K562 (cell line): ENCODE measurements at regions not wholly inside any gene's neighbourhood (a gene's known extent, or its start where the extent isn't known, plus 50 kb on each side); places are given as distances from the start of the nearest gene placed in this dataset.

Experiments
- ATAC-seq: fragments of 200-7000 bp; cut with Tn5 transposase; 3 replicates; pipeline ENCODE4 v1.9.1; 2020; ENCODE audit warnings: moderate library complexity
- BruUV-seq: library from RNA; stranded (reverse); fragments of 400-500 nt; replicated peaks from 2 replicates; lab custom pipeline; 2021; lab: Mats Ljungman, UMichigan
- CTCF ChIA-PET: fragments of 300-600 bp; formaldehyde crosslinking; extraction: SDS; loops from one replicate; lab custom pipeline; 2021; ENCODE audit warnings: low intra/inter-chr PET ratio; lab: Yijun Ruan, JAX
- POLR2A ChIA-PET: fragments of 300-600, 350-650 bp; sonication (Branson Sonifier 250); formaldehyde crosslinking; extraction: SDS; loops from one replicate; lab custom pipeline; 2021; ENCODE audit warnings: antibody characterized with exemption, inconsistent platforms; lab: Yijun Ruan, JAX
- DNase-seq, 4 experiments: peaks; one replicate each; pipeline versions ENCODE4 v3.0.0 to v3.0.0-alpha.2; 2011 to 2018; ENCODE audit warnings: low spot score in 3 of 4, mixed read lengths in 3 of 4; ENCODE audit errors: extremely low read depth in 1 of 4
- FAIRE-seq: peaks from 2 replicates; lab custom pipeline; 2011; peaks lifted over from hg19 to GRCh38; lab: Jason Lieb, UNC
- H2AFZ ChIP-seq: 2 replicates; pipeline ENCODE4 v1.6.0; 2011; ENCODE audit warnings: low read depth, low read length, control low read depth, inconsistent platforms
- H3K27ac ChIP-seq: fragments of 200-600 bp; 3 replicates; pipeline ENCODE4 v1.8.0; 2011; ENCODE audit warnings: low read depth, mild to moderate bottlenecking, control low read depth, inconsistent platforms, low read length, moderate library complexity, mixed read lengths; ENCODE audit errors: extremely low read depth
- H3K27me3 ChIP-seq, 2 experiments: fragments of 300-600 bp in 1 of 2; 2 replicates in 1 of 2; 3 replicates in 1 of 2; pipeline versions ENCODE4 v1.6.0 to v1.8.0; 2011; ENCODE audit warnings: inconsistent platforms in 2 of 2, low read length in 2 of 2, mild to moderate bottlenecking in 1 of 2, mixed read lengths in 1 of 2, moderate library complexity in 1 of 2; ENCODE audit not compliant: control insufficient read depth in 2 of 2, insufficient read depth in 2 of 2
- H3K36me3 ChIP-seq: fragments of 300-600 bp; 3 replicates; pipeline ENCODE4 v1.8.0; 2011; ENCODE audit warnings: mild to moderate bottlenecking, low read length, inconsistent platforms; ENCODE audit not compliant: control insufficient read depth, insufficient read depth
- H3K4me1 ChIP-seq, 2 experiments: fragments of 200-600 bp in 1 of 2; replicated peaks in 1 of 2; 2 replicates in 1 of 2; 3 replicates in 1 of 2; pipeline versions ENCODE4 v1.5.1 to v1.8.0; 2011; ENCODE audit warnings: inconsistent platforms in 2 of 2, low read length in 2 of 2, mild to moderate bottlenecking in 1 of 2, mixed read lengths in 1 of 2, moderate library complexity in 1 of 2; ENCODE audit not compliant: control insufficient read depth in 2 of 2, insufficient read depth in 2 of 2
- H3K4me2 ChIP-seq: 2 replicates; pipeline ENCODE4 v1.6.1; 2011; ENCODE audit warnings: low read length, control low read depth, inconsistent platforms, mixed read lengths; ENCODE audit not compliant: insufficient read depth
- H3K4me3 ChIP-seq: fragments of 200-600 bp; sonication (generic), shearing (Covaris generic); 2 replicates; pipeline ENCODE4 v1.5.1; 2016; ENCODE audit warnings: control low read depth, inconsistent platforms
- H3K79me2 ChIP-seq: fragments of 200-600 bp; 3 replicates; pipeline ENCODE4 v1.8.0; 2011; ENCODE audit warnings: low read length, inconsistent platforms; ENCODE audit not compliant: control insufficient read depth, insufficient read depth
- H3K9ac ChIP-seq, 2 experiments: 2 replicates each; pipeline versions ENCODE4 v1.6.0 to v1.6.1; 2011; ENCODE audit warnings: low read depth in 2 of 2, low read length in 2 of 2, control low read depth in 1 of 2, inconsistent platforms in 1 of 2, mild to moderate bottlenecking in 1 of 2, mixed read lengths in 1 of 2; ENCODE audit not compliant: insufficient read depth in 1 of 2
- H3K9me1 ChIP-seq: one replicate; pipeline ENCODE4 v1.6.0; 2011; ENCODE audit warnings: inconsistent platforms, mild to moderate bottlenecking, low read length, moderate library complexity; ENCODE audit not compliant: control insufficient read depth, insufficient read depth
- H3K9me3 ChIP-seq: replicated peaks from 2 replicates; pipeline ENCODE4 v1.5.1; 2011; ENCODE audit warnings: low read depth, low read length, inconsistent platforms; ENCODE audit not compliant: control insufficient read depth, insufficient read depth
- H4K20me1 ChIP-seq: replicated peaks from 2 replicates; pipeline ENCODE4 v1.6.1; 2011; ENCODE audit warnings: low read length, inconsistent platforms, mixed read lengths; ENCODE audit not compliant: control insufficient read depth, insufficient read depth
- ARID1B ChIP-seq: fragments of 450-650 bp; IDR thresholded peaks from 2 replicates; pipeline ENCODE4 v1.6.1; 2016; ENCODE audit warnings: antibody characterized with exemption, mild to moderate bottlenecking, inconsistent platforms
- ATF7 ChIP-seq: fragments of 450-650 bp; IDR thresholded peaks from 2 replicates; pipeline ENCODE4 v1.7.1; 2014; ENCODE audit warnings: mild to moderate bottlenecking, moderate library complexity
- CBX8 ChIP-seq: fragments of 200-600 bp; sonication (generic); IDR thresholded peaks from 2 replicates; pipeline ENCODE4 v1.6.1; 2012; ENCODE audit warnings: borderline replicate concordance, mixed run types, low read depth, mild to moderate bottlenecking, moderate library complexity, mixed read lengths, low read length, control low read depth, inconsistent platforms; ENCODE audit not compliant: poor library complexity, severe bottlenecking; ENCODE audit errors: extremely low read depth
- CTBP1 ChIP-seq: fragments of 450-650 bp; IDR thresholded peaks from 2 replicates; pipeline ENCODE4 v1.6.1; 2016; ENCODE audit warnings: borderline replicate concordance
- ESRRA ChIP-seq: fragments of 450-650 bp; IDR thresholded peaks from 2 replicates; pipeline ENCODE4 v1.6.1; 2014; ENCODE audit warnings: low read depth, mild to moderate bottlenecking, moderate library complexity, borderline replicate concordance
- FOXJ2 ChIP-seq: fragments of 200-800 bp; sonication (Bioruptor generic); IDR thresholded peaks from 2 replicates; pipeline ENCODE4 v1.6.1; 2016; ENCODE audit warnings: missing genetic modification characterization, missing compliant biosample characterization
- SMAD4 ChIP-seq: fragments of 250-450 bp; sonication (Bioruptor Pico); conservative IDR thresholded peaks from 2 replicates; pipeline ENCODE4 v1.8.0; 2021; ENCODE audit warnings: inconsistent platforms, mild to moderate bottlenecking, moderate library complexity
- SOX6 ChIP-seq: fragments of 450-650 bp; IDR thresholded peaks from 2 replicates; pipeline ENCODE4 v1.6.1; 2014; ENCODE audit warnings: mild to moderate bottlenecking
- TCF3 ChIP-seq: sonication (generic); formaldehyde crosslinking; IDR thresholded peaks from 2 replicates; pipeline ENCODE4 v1.4.0; 2020; ENCODE audit warnings: mild to moderate bottlenecking, missing genetic modification reagents
- TCF7L2 ChIP-seq: fragments of 150-350 bp; IDR thresholded peaks from 2 replicates; pipeline ENCODE4 v1.6.1; 2016; ENCODE audit warnings: low read depth, mild to moderate bottlenecking, low read length, moderate library complexity
- TEAD4 ChIP-seq, 2 experiments: sonication (generic) in 1 of 2; formaldehyde crosslinking in 1 of 2; IDR thresholded peaks; 2 replicates each; pipeline versions ENCODE4 v1.6.1 to v1.8.0; 2012 to 2022; ENCODE audit warnings: borderline replicate concordance in 1 of 2, inconsistent platforms in 1 of 2, low read length in 1 of 2, mild to moderate bottlenecking in 1 of 2, missing genetic modification reagents in 1 of 2
- ZNF75A ChIP-seq: fragments of 450-650 bp; formaldehyde crosslinking; IDR thresholded peaks from 2 replicates; pipeline ENCODE4 v1.4.0; 2020; ENCODE audit warnings: mild to moderate bottlenecking
- WGBS: fragments of 100-300 bp; shearing (Covaris generic); methylation state at CpG from one replicate; pipeline ENCODE4 v1.1.6; 2016; ENCODE audit warnings: low coverage, mixed read lengths; ENCODE audit not compliant: insufficient coverage; ENCODE audit errors: missing lambda C conversion rate; 5-methylcytosine and 5-hydroxymethylcytosine counted together
- in situ Hi-C: fragments of 300-500 bp; cut with MboI; formaldehyde crosslinking; loops from 4 replicates; pipeline ENCODE4 v1.15.0; 2018; ENCODE audit warnings: inconsistent platforms, mixed read lengths
- intact Hi-C: fragments of 100-400 bp; cut with micrococcal nuclease; formaldehyde crosslinking; loops from 2 replicates; pipeline ENCODE4 v1.14.2; 2022
- TF ChIP-seq, protein P1 (sequence below), 2 experiments: fragments of 450-650 bp; IDR thresholded peaks; 2 replicates each; pipeline ENCODE4 v1.6.1; 2016

- no peaks in the 10 kb centered on the region for H4K20me1 ChIP-seq
- no peak overlapping the region for H3K27ac ChIP-seq
- ChIA-PET CTCF (no interaction called here), POLR2A (no interaction called here)
- intact Hi-C loops (no loop called here), in situ Hi-C loops (no loop called here)
- H3K9ac ChIP-seq: no peak overlapping the region
- peak overlapping the region; percentile 44; the same call in 1 of the 2 replicates for H2AFZ ChIP-seq
- no peak overlapping the region for H3K4me3 ChIP-seq
- no TSS peak for BruUV-seq
- 0 out of 2 replicates have a peak overlapping the region, but pooled peaks have one; percentile 4 for H3K4me2 ChIP-seq
- WGBS: 5% methylated on average over 3 of the region's 3 CpGs
- DNase-seq (peak in 1 of 4 experiments; percentile 31), ATAC-seq (peak; percentile 63), FAIRE-seq (peak; percentile 40)
- H3K9me1 ChIP-seq: no peaks in the 10 kb centered on the region
- peaks cover 0 to 5% of the 10 kb centered on the region in 2 experiments; a peak in 1 of 5 replicates for H3K4me1 ChIP-seq
- 0 out of 5 replicates have a peak, but pooled peaks cover 0 to 3% of the 10 kb centered on the region in 2 experiments for H3K27me3 ChIP-seq
- H3K9me3 ChIP-seq: no peaks in the 10 kb centered on the region
- H3K79me2 ChIP-seq: no peaks in the 10 kb centered on the region
- no peaks in the 10 kb centered on the region for H3K36me3 ChIP-seq
- 0 out of 2 replicates have a peak, but pooled peaks have one; percentile 9 for TF ChIP-seq ATF7
- peak; percentile 40; the same call in 1 of the 2 replicates for TF ChIP-seq ESRRA
- TF ChIP-seq TCF7L2: no peak
- TF ChIP-seq FOXJ2 (tag): no peak
- no peak for TF ChIP-seq CBX8
- TF ChIP-seq CTBP1: peak; percentile 61; the same call in 1 of the 2 replicates
- TF ChIP-seq TEAD4 (IDR thresholded peaks at IDR 0.05; ENCODE audit: low read length): peak; percentile 34; the same call in 1 of the 2 replicates
- TF ChIP-seq TEAD4 (CRISPR knock-in tag; IDR thresholded peaks at IDR 0.05; ENCODE audit: borderline replicate concordance): no peak
- TF ChIP-seq, protein P1, sequence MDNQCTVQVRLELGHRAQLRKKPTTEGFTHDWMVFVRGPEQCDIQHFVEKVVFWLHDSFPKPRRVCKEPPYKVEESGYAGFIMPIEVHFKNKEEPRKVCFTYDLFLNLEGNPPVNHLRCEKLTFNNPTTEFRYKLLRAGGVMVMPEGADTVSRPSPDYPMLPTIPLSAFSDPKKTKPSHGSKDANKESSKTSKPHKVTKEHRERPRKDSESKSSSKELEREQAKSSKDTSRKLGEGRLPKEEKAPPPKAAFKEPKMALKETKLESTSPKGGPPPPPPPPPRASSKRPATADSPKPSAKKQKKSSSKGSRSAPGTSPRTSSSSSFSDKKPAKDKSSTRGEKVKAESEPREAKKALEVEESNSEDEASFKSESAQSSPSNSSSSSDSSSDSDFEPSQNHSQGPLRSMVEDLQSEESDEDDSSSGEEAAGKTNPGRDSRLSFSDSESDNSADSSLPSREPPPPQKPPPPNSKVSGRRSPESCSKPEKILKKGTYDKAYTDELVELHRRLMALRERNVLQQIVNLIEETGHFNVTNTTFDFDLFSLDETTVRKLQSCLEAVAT (IDR thresholded peaks at IDR 0.05): 0 out of 4 replicates have a peak, but pooled peaks of 1 of the 2 experiments have one; percentile 21
- peak; percentile 28; the same call in 1 of the 2 replicates for TF ChIP-seq SOX6
- TF ChIP-seq ZNF75A (CRISPR knock-in tag): no peak
- TF ChIP-seq TCF3 (CRISPR knock-in tag): peak; percentile 62
- no peak for TF ChIP-seq SMAD4 (CRISPR knock-in tag)
- peak; percentile 46; the same call in 1 of the 2 replicates for TF ChIP-seq ARID1B
These were observed 252.2 kb downstream of the BTG1 start for GRCh38 chr12:91893476-91893875.
